Activated CD4-positive, CD25-positive, alpha-beta regulatory T cell treated with anti-CD3 and anti-CD28 coated beads, Interleukin-2, amount 50 U/mL, for 72 hours (primary cell): ENCODE measurements at regions not wholly inside any gene's neighbourhood (a gene's known extent, or its start where the extent isn't known, plus 50 kb on each side); places are given as distances from the start of the nearest gene placed in this dataset.
"Not testable (repeated sequence)": the region's sequence is repeated elsewhere in the genome, so short reads cannot be mapped to it uniquely, and the experiment has no call there.

Experiments
- DNase-seq: peaks from one replicate; pipeline ENCODE4 v3.0.0; 2021

DNA sequence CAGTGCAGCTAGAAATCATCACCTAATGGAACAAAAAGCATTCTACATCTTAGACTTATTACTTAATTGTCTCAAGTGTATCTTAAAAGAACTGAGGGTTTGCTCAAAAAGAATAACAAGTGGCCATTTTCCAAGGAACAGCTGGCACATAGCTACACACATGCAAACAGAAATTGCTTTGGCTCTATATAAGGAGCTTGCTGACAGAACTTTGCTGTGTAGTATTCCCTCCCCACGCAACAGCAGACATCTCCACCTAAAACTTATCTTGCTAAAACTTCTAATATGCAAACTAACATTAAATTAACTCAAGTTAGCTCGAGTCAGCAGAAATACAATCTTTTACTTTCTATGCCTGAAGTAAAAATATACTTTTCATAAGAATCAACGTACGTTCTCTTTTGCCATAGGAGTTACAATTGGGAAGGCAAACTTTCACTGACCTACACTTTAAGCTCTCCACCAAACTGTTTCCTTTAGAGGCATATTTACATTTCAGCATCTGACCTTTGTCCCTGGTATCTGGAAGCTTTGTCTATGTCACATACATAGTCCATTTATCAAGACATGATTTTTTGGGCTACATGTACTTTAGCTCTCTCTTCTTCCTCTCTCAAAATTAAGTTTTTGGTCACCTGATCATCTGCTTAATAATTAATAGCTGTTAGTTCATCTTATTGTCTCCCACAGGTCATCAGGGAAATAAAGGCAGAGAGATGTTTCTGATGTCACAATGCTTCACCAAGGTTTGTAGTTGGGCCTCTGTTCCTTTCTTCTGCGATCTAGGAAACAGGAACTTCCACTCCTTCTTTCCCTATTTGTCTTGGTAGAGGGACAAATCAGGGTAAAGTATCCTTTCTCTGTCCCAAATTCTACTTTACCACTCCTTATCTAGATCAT, 163.4 kb upstream of the AGTR1 start:
- no peak for DNase-seq

DNA sequence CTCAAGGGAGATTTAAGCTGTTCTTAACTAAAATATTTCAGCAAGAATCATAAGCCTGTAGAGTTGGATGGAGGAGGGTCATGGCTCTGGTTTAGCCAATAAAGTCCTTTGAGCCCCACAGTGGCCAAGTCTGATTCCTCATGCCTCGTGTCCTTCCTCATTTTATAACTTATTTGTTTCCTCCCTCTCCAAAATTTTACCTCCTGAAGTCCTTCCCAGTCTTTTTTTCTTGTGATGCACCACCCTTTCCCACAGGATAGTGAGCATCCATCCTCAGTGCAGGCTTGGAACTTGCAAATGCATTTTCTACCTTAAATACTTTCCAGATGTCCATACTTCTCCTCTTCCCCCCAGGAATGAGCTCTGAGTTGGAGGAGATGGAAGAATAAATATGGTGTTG, 162.7 kb upstream of the AGTR1 start:
- no peak for DNase-seq

DNA sequence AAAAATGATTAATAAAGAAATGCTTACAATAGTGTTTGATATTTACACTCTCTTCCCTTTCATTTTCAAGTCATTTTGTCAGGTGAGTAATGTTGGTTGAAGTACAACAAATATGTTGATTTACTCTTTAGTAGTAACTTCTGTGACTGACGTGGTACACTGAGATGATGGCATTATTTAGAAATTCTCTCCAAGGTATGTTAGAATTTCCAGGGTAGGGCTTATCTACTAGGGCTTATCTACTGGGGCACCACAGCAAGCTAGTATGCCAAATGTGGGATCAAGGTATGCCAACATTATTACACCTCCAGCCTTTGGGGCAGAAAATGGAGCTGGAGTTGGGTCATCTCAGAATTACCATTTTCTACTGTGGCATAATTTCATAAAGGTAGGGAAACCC, 157.4 kb upstream of the AGTR1 start:
- DNase-seq = no peak

DNA sequence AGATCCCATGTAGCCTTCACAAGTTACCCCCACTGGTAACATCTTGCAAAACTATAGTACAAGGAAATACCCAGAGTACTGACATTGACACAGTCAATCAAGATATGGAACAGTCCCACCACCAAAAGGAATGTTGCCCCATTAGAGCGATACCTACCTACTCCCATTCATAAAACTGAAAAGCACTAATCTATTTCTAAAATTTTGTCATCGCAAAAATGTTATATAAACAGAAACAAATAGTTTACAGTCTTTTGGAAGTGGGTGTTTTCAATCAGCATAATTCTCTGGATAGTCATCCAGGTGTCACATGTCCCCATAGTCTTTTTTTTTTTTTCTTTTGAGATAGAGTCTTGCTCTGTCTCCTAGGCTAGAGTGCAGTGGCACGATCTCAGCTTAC, 156.9 kb upstream of the AGTR1 start:
- no peak for DNase-seq

DNA sequence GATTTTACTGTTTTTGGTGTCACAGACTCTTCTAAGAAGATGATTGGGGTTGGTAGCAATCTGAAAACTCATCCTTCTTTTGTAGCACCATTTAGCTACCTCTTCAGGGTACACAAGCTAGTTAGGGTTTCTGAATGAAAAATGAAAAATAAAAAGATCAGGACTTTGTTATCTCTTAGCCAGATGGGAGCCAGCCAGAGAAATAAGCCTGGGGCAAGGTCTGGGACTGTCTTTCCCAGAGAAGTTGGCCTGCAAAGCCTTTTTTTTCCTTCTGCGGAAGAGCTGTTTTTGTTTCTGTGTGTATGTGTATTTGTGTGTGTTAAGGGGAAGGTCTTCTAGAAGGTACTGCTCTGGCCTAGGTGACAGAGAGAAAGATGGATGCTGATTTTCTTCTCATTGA, 150.7 kb upstream of the AGTR1 start:
- no peak for DNase-seq

DNA sequence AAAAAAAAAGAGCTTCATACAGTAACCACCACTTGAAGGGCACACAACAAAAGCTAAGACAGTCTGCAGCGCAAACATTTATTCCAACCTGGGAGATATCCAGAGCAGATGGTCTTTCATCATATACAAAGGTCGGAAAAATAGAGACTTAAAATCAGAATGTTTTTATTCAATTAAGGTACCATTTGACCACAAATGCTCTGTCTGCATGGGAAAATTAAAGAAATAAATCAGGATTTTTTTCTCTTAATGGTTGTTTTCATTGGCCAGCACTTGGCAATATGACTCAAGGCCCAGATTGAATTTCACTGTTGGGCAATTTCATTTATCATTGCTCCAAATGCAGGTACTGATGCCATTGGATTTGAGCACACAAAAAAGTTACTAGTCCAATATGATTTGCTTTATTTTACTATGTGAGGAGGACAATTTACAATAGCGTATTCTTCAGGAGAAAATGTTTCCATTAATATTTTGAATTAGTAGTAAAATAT, 145.9 kb upstream of the AGTR1 start:
- no peak for DNase-seq

DNA sequence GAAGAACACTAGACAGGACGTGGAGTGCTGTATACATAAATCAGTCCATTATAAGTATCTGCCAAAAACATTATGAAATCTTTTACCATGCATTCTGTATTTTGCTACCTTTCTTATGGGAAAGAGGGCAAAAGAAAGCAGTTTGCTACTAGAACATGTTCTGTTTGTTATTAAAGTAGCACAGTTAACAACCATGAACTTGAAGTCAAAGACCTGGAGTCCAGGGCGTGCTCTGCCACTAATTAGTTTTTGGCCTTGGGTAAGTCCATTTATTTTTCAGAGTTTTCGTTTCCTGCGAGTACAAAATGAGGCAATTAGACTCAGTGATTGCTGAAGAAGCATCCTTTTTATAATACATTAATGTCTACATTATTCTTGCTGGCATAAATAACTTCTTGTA, 143.3 kb upstream of the AGTR1 start:
- no peak for DNase-seq

DNA sequence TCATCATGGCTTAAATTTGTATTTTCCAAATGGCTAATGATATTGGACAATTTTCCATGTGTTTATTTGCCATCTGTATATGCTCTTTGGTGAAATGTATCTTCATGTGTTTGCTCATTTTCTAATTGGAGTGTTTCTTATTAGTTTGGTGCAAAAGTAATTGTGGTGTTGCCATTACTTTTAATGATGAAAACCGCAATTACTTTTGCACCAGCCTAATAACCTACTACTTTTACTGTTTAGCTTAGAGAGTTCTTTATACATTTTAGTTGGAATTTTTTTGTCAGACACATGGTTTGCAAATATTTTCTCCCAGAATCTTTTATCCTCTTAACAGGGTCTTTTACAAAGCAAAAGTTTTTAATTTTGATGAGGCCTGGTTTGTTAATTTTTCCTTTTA, 141.0 kb upstream of the AGTR1 start:
- DNase-seq = no peak

DNA sequence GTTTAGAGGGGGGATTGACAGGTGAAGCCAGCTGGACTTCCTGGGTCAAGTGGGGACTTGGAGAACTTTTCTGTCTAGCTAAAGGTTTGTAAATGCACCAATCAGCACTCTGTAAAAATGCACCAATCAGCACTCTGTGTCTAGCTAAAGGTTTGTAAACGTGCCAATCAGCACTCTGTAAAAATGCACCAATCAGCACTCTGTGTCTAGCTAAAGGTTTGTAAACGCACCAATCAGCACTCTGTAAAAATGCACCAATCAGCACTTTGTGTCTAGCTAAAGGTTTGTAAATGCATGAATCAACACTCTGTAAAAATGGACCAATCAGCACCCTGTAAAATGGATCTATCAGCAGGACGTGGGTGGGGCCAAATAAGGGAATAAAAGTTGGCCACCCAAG, 120.1 kb upstream of the AGTR1 start:
- DNase-seq = not testable (repeated sequence)

DNA sequence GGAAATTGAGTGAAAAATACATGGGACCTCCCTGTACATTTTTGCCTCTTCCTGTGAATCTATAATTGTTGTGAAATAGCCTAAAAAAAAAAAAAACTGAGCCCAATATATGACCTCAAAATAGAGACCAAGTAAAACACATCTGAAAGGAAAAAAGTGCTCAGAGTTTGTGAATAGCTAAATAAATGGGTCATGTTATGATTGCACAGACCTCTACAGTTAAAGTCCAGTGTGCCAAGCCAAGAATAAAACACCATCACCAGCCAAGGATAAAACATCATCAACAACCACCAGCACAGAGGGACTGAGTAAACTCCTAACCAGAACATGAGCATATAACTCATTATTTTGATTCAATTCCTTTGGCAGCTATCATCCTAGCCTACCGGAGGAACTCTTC, 115.6 kb upstream of the AGTR1 start:
- no peak for DNase-seq

DNA sequence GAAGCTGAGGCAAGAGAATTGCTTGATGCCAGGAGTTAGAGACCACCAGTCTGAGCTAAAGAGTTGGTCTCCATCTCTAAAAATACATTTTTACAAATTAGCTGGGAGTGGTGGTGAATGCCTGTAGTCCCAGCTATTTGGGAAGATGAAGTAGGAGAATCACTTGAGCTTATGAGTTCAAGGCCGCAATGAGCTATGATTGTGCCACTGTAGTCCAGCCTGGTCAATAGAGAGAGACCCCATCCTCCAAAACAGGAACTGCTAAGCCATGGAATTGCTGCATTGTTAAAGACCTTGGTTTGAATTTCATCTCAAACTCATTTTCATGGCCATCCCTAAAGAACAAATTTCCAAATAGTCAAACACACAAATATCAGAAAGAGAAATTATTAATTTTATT, 113.9 kb upstream of the AGTR1 start:
- DNase-seq = no peak

DNA sequence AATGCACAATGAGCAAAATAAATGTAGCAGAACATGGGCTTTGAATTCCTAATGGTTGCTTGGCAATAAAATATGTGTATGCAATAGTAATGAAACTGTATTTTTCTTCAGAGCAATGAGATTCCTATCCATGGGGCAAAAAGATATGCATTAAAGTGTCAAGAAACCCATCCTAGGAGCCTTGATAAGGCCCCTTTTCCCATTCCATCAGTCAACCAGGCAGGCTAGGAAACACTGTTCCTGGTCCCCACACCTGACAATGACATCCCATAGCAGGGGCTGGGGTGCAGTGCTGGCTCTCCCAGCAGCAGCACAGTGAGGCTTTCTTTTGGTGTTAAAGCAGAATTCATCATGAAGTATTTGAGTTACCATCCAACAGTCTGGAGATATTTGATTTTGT, 113.3 kb upstream of the AGTR1 start:
- DNase-seq = no peak

DNA sequence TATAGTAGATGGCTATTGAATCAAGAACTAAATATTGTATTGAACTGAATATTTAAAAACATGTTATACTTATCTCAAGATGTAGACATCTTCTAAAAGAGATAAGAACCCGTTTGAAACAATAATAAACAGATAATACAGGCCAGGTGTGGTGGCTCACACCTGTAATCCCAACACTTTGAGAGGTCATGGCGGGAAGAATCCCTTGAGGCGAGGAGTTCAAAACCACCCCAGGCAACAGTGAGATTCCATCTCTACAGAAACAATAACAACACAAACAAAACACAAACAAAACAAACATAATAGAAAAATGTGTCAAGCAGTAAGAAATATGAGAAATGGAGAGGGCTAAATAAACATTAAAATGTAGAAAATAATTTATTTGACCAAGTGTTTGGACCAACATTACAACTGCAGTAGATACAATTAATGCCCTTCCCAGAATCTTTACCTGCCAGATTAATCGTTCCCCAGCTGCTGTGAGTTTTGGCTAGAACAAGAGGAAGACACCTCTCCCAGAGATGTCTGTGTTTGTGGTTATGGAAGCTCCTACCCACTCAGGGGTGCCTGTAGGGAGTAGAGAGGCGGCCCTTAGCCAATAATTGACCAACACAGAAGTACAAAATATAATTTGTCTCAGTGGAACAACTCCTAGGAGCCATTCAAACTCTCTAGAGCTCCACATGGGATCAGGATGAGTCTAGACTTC, 111.9 kb upstream of the AGTR1 start:
- no peak for DNase-seq

DNA sequence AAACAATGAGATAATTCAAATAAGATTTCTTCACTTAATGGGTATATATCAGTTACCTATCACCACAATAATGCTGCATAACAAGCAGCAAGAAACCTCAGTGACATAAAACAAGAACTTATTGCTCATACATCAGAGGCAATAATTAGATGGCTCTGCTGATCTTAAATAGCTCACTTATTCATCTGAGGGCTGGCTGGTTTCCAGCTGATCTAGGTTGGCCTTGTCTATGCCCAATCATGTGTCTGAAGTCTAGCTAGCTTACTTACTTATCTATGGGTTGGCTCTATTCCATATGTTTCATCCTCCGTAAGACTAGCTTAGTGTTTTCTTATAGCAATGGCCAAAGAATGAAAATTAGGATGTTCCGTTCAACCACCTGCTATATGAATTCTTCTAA, 109.4 kb upstream of the AGTR1 start:
- no peak for DNase-seq

DNA sequence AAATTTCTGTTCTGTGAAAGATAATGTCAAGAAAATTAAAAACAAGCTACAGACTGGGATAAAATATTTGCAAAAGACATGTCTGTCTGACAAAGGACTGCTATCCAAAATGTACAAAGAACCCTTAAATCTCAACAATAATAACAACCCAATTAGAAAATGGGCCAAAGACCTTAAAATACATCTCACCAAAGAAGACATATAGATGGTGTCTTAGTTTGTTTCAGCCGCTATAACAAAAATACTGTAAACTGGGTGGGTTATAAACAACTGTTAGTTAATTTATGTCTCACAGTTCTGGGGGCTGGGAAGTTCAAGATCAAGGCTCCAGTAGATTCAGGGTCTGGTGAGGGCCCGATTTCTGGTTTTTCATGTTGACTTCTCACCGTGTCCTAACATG, 106.2 kb upstream of the AGTR1 start:
- DNase-seq = no peak

DNA sequence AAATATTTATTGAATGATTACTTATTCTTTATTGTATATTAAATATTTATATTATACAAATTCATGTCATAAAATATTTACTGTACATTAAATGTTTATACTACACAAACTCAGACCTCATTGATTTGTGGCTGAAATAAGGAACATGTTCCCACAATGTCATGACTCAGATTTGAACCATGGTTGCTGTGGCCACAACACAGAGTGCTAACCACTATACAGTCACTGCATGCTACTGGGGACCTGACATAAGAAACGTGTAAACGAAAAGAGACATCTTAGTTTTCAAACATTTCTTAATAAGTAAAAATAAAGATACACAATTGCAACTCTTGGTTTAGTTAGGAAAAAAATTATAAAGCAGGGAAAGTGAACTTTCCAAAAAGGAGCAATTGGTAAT, 99.1 kb upstream of the AGTR1 start:
- DNase-seq = no peak

DNA sequence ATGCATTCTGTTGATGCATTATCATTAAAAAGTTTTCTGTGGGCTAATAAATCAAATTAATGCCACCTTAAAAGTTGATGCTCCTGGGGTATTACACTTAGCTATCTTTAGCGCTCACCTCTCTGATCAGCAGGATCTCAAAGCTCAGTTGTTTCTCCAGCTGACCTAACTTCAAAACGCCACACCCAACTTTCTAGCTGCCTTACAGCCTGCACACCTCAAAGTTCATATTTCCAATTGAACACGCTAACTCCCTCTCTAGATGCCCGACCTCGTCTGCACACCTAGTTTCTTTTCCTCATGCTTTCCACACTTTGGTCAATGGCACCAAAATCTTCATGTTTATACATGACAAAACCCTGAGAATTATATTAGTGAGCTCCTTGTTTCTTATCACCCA, 98.2 kb upstream of the AGTR1 start:
- DNase-seq = no peak

DNA sequence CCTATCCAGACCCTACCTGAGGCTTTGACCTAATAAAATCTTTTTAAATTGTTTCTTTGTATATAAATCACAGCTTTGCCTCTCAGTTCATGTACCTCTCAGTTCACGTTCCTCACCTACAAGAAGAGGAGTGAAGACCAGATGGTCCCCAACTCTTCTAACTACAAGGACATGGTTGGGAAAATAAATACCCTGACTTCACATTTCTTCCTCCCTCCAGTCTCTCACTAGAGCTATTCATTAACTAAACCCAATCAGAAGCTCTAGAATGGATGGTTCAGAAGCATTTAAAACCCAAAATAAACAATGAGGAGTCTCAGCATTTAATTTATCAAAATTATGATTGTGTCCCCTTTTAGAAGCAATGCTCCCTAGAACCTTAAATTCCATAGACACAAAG, 97.3 kb upstream of the AGTR1 start:
- no peak for DNase-seq

DNA sequence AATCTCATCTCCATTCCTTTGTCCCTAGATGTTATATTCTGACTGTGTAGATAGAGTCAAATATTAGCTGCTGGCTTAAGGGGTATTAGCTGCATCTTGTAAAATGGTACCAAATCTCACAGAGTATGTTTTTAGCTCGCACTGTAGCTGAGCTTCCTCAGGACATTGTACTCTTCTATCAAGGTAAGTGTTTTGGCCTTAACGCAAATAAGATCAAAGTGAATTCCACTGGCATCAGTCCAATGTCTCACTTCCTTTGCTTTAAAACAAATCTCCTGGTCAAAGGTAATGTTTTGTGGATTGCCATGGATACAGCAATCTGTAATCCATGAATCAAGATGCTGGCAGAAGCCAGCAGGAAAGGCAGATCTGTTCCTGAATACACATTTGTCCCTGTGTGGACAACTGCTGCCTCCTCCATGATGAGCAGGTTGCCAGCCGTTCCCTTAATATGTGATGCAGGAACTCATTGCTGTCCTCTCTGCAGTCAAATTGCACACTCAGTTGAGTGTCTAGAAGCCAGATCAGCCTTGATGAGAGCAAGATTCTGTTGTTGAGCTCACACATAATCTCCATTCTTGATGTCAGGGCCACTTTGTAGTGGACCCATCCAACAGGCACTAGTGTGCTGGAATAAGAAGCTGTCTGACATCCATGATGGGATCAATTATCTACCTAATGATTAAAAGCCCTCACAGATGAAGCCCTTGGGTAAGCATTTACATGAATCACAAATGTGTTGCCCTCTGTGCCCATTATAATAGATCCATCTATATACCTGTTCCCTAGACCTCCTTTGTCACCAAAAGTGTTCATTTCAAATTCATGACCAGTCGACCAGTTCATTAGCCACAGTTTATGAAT, 96.6 kb upstream of the AGTR1 start:
- no peak for DNase-seq

DNA sequence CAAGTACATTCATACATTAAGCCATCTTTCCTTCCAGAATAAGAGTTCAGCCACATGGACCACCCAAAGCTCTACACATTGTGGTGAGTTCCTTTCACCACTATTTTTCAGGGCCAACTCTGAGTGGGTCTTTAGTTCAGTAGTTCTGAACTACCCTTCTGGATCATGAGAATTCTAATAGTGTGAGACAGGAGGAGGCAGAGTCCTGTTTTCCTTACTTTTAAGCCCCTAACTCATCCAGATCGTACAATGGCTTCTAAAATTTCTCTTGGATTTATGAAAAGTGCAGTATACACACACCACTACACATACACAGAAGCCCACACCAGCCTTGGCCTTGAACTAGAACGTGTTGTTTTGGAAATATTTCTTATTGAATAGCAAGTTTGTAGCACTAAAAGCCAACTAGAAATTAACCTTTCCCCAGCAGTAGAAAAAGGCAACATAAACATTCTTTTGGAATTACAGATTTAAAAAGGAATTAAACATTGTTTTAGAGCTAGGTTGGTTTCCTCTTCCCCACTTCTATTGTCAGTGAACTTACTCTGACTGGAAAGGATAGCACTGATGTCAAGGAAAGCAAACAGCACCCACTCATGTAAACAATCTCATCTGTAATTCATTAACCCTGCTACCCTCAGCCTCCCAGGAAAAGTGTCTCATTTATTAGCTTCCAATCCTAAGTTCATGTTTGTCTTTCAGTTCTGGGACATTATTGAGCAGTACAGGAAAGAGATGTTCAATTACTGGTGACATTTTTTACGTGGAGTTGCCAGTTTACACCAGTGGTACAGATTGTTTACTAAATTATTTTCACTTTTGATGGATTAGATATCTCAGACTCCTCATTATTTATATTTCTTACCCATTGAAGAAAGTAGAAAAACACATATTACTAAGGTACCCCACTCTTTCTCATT, 95.7 kb upstream of the AGTR1 start:
- DNase-seq = no peak

DNA sequence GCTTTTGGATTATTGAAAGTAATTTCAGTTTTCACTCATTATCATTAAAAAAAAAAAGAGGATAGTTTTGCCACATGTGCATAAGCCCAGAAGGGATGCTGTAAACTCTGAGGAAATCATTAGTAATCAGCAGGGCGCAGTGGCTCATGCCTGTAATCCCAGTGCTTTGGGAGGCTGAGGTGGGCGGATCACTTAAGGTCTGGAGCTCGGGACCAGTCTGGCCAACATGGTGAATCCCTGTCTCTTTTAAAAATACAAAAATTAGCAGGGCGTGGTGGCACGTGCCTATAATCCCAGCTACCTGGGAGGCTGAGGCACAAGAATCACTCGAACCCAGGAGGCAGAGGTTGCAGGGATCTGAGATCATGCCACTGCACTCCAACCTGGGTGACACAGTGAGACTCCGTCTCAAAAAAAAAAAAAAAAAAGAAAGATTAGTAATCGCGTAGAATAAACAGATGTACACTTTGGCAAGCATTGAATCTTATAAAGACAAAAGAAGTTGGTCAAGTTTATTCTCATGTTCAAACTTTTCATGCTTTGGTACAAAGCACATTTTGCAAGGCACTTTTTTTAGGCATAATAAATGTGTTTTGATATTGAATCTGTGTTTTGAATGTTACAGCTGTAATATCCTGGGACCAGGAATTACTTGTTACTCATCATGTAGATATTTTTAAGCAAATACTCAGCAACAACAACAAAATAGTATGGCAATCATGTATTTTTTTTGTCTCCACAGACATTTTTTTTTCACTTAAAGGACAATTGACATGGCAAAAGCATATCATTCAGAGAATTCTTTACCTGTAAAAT, 93.2 kb upstream of the AGTR1 start:
- DNase-seq = no peak
